IPS-NIHi11 (cell line): ENCODE measurements at regions not wholly inside any gene's neighbourhood (a gene's known extent, or its start where the extent isn't known, plus 50 kb on each side); places are given as distances from the start of the nearest gene placed in this dataset.
"Not testable (repeated sequence)": the region's sequence is repeated elsewhere in the genome, so short reads cannot be mapped to it uniquely, and the experiment has no call there.

Experiments
- DNase-seq: peaks from one replicate; pipeline ENCODE4 v3.0.0; 2012; ENCODE audit warnings: mixed read lengths, low spot score

- not testable (repeated sequence) for DNase-seq
Observed at GRCh38 chr12:23253910-23254309, 628.9 kb downstream of the ETNK1 start.

GRCh38 chr12:23259558-23259957 lies 634.6 kb downstream of the ETNK1 start:
- no peak for DNase-seq

DNA sequence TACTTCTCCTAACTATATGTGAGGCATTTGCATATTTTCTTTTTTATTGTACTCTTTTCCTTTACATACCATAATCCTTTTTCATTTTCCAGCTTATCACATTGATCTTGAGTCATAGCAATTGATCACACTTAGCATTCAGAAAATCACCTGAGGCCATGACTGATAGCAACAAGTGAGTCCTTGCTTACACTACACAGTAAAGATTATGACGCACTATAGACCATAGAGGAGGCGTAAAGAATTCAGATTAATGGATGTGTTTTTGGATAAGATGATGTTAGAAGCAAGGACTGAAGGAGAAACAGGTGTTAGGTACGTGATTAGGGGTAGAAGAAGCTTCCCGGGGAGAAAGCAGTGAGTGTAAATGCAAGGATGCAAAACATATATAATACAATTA lies 637.7 kb downstream of the ETNK1 start:
- no peak for DNase-seq

DNA sequence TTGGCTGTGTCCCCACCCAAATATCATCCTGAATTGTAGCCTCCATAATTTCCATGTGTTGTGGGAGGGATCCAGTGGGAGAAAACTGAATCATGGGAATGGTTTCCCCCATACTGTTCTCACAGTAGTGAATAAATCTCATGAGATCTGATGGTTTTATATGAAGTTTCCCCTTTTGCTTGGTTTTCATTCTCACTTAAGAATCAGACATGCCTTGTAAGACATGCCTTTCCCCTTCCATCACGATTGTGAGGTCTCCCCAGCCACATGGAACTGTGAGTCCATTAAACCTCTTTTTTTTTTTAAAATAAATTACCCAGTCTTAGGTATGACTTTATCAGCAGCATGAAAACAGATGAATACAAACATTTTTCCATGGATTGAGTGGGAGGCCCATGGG lies 652.9 kb downstream of the ETNK1 start:
- DNase-seq: no peak

- DNase-seq: no peak
Observed at GRCh38 chr12:23281295-23281694, 656.3 kb downstream of the ETNK1 start.

DNA sequence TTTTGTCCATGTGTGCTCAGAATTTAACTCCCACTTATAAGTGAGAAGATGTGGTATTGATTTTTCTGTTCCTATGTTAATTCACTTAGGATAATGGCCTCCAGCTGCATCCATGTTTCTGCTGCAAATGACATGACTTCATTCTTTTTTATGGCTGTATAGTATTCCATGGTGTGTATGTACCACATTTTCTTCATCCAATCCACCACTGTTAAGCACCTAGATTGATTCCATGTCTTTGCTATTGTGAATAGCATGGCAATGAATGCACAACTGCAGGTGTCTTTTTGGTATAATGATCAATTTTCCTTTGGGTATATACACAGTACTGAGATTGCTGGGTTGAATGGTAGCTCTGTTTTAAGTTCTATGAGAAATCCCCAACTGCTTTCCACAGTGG lies 657.7 kb downstream of the ETNK1 start:
- DNase-seq: no peak

- DNase-seq: not testable (repeated sequence)
Observed at GRCh38 chr12:23285764-23286530, 661.0 kb downstream of the ETNK1 start.

DNA sequence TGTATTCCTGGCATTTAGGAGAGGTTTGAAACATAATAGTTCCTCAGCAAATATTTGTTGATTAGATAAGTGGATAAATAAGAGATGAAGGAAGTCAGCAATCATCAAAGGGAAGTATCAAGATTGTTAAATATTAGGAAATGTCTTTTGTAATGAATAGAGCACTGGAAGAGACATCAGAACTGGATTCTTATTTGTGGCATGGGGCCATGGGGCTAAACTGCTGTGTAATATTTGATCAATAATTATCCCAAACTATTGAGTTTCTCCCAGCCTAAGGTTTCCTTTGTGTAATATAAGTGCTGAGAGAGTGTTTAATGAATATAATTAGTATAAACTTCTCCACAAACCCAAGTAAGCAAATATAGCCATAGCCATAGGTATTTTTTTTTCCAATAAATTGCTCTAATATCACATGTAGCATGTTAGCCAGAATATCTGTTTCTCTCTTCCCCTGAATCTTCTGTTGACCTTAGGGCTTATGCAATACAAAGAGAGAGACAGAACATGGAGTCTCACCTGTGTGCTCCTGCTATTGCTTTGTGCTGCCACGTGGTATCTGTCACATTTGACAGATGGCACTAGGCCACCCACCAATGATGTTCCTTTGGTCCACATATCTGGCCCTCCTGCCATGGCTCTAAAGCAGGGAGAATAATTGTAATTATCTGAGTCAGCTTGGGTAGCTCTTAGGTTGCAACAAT lies 658.7 kb downstream of the SOX5 start:
- no peak for DNase-seq

DNA sequence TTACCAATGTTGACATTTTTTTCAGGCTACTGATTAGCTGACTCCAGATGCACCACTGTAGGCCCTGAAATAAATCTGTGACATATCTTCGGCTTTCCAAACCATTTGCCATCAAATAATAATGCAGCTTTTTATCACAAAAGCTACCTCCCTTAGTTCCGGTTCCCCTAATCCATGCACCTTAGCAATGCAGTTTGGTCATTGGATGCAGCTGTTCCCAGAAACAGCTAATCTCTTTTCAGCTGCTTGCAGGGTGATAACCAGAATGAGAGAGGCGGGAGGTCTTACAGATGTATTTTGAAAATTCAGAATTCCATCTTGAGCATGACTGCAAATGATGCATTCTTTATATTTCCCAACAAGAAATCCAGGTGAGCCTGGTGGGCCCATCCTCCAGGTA lies 646.2 kb downstream of the SOX5 start:
- no peak for DNase-seq

- DNase-seq: no peak
Observed at GRCh38 chr12:23303821-23304220, 645.6 kb downstream of the SOX5 start.

GRCh38 chr12:23333938-23334337 lies 615.5 kb downstream of the SOX5 start:
- no peak for DNase-seq

- no peak for DNase-seq
Observed at GRCh38 chr12:23335593-23335992, 613.9 kb downstream of the SOX5 start.

- no peak for DNase-seq
Observed at GRCh38 chr12:23337213-23337612, 612.3 kb downstream of the SOX5 start.

GRCh38 chr12:23340351-23340750 lies 609.1 kb downstream of the SOX5 start:
- no peak for DNase-seq

GRCh38 chr12:23342407-23342806 lies 607.1 kb downstream of the SOX5 start:
- DNase-seq: no peak

- DNase-seq: no peak
Observed at GRCh38 chr12:23349564-23349963, 599.9 kb downstream of the SOX5 start.

DNA sequence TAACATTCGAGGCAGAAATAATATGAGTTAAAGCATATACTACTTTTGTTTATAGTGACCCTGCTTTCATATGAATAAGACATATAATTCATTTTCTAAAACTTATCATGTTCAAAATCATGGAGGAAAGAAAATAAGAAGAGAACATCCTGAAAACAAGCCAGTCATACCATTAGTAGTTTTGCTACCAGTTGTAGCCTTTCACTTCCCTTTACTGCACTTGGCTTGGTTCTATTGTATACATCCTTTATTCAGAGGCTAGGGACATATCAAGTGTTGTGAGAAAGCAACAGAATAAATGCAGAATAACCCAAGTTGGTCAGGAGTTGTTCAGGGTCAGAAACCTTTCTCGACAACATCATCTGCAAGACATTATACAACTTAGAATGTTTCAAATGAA lies 598.7 kb downstream of the SOX5 start:
- DNase-seq: no peak

GRCh38 chr12:23352670-23353069 lies 596.8 kb downstream of the SOX5 start:
- DNase-seq: no peak

DNA sequence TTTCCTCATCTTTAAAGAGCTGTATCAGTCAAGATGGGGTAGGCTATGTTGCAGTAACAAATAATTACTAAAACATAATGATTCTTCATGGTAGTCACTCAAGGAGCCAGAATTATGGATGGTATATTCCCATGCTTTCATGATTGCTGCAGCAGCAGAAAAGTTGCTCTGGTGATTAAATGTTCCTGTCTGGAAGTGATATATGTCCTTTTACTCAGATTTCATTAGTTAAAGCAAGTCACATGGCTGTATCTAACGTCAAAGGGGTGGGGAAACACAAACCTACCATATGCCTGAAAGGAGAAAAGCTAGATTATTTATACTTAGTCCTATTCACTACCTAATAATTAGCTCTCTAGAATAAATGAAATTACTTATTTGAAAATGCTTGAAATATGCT lies 594.7 kb downstream of the SOX5 start:
- DNase-seq: no peak

DNA sequence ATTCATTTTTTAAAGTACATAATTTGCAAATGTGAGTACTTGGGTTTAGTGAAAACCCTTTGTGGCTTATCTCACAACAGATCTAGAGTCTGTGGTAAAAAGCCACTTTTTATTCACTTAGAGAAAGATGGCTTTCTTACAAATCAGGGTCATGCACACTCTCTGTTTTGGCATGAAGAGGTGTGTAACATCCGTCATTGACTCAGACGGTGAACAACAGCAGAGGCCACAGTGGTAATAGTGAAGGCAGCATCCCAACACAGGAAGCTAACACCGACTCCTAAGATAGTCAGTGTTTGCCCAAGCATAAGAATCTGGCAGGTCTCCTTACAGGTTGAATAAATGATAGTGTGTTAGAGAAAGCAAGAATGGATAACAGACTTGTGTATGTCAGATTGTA lies 593.0 kb downstream of the SOX5 start:
- DNase-seq: no peak

- no peak for DNase-seq
Observed at GRCh38 chr12:23356927-23357708, 592.4 kb downstream of the SOX5 start.

DNA sequence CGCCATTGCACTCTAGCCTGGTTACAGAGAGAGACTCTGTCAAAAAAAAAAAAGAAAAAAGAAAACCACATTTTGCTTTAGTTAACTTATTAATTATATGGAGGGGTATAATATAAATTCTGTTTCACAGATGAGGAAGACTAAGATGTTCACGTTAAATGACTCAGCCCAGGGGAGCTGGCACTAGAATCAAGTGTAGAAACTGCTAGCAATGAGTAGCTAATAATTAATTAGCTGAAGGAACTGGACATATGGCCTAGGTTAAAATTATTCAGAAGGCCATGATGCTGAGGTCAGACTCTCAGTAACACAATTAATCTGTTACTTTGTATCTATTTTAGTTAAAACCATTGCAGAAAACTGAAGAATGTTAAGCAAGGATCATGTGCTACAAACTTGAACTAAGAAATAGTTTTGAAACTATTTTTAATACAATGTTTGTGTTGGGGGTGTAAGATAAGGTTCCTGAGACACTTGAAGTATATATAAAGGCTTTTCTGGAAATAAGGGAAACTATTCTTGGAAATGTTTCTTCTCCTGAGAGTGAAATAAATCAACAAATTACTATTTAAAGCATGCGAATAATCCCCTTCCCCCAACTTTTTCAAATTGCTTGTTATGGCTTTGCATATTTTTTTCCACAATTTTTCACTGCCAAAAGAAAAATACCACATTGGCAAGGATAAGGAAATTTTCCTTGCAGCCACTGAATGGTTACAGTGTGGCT lies 589.3 kb downstream of the SOX5 start:
- no peak for DNase-seq
